HG03159 (cell line): ENCODE measurements at regions not wholly inside any gene's neighbourhood (a gene's known extent, or its start where the extent isn't known, plus 50 kb on each side); places are given as distances from the start of the nearest gene placed in this dataset.

Source experiments
- ATAC-seq: cut with Tn5 transposase; IDR thresholded peaks from one replicate; pipeline ENCODE4 v1.9.1; 2021; ENCODE audit warnings: mild to moderate bottlenecking, moderate library complexity; ENCODE audit not compliant: unreplicated experiment

- ATAC-seq: no peak
Observed at GRCh38 chr13:104286566-104287290, 1220.5 kb upstream of the SLC10A2 start.

GRCh38 chr13:104281910-104282309 is 1215.7 kb upstream of the SLC10A2 start:
- ATAC-seq: no peak

GRCh38 chr13:104270731-104271130 is 1204.5 kb upstream of the SLC10A2 start:
- no peak for ATAC-seq

- no peak for ATAC-seq
Observed at GRCh38 chr13:104267206-104267811, 1201.1 kb upstream of the SLC10A2 start.

DNA sequence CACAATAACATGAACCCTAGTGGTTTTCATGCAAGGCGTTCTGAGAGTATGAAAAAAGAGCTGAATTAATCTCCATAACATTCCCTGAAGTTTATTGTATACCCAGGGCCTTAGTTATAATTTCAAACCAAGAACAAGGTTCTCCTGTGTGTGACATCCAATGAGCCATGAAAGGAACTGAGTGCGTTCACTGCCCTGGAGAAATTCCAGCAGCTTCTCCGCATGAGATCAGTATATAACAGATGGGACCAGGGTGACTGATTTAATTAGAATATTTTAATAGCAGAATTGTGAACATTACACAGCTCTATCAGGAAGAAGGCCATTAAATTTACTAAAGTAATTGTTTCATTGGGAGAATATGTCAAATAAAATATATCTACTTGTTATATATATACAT is 1190.5 kb upstream of the SLC10A2 start:
- no peak for ATAC-seq

- ATAC-seq: no peak
Observed at GRCh38 chr13:104253063-104253680, 1187.0 kb upstream of the SLC10A2 start.

DNA sequence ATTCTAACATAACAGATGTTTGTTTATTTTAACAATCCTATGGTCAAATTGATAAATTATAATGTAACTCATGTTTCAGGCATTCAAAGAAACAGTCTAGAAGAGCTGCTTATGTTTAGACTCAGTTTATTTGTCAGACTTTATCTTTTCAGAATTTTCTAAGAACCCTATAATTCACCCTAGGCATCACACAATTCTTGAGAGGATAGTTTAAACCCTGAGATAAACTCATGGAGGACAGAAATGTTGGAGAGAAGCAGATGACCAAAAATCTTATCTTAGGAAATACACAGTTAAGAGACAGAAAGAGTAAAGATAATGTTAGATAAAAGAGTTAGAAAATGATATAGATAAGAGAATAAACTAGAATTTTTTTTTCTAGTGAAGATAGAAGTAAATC is 1185.7 kb upstream of the SLC10A2 start:
- no peak for ATAC-seq

- no peak for ATAC-seq
Observed at GRCh38 chr13:104246955-104247354, 1180.7 kb upstream of the SLC10A2 start.

DNA sequence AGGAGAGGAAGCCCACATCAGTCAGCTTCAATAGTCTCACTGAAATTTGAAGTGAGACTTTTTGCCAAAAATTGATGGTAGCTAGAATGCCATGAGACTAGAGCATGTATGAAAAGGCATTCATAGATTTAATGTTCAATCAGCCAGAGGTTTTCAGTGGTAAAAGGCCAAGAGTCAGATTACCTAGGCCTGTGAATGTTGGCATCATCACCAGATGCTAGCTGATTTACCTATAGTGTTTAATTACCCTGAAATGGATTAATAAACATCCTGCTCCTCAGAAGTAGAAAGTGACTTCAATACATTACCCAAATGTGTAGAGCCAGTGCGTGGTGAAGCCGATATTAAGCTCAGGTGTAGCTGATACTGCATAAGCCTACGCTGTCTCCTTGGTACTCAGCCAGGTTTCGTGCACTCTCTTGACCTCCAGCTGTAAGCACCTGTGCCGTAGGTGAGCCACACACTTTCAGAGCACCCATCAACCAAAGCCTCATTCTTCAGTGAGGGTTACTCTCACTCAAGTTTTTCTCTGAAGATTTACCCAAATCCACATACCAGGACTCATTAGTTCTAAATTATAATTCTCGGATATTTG is 1140.3 kb upstream of the SLC10A2 start:
- no peak for ATAC-seq

- no peak for ATAC-seq
Observed at GRCh38 chr13:104204177-104204576, 1138.0 kb upstream of the SLC10A2 start.

GRCh38 chr13:104198801-104199200 is 1132.6 kb upstream of the SLC10A2 start:
- ATAC-seq: no peak

GRCh38 chr13:104196611-104197010 is 1130.4 kb upstream of the SLC10A2 start:
- no peak for ATAC-seq

DNA sequence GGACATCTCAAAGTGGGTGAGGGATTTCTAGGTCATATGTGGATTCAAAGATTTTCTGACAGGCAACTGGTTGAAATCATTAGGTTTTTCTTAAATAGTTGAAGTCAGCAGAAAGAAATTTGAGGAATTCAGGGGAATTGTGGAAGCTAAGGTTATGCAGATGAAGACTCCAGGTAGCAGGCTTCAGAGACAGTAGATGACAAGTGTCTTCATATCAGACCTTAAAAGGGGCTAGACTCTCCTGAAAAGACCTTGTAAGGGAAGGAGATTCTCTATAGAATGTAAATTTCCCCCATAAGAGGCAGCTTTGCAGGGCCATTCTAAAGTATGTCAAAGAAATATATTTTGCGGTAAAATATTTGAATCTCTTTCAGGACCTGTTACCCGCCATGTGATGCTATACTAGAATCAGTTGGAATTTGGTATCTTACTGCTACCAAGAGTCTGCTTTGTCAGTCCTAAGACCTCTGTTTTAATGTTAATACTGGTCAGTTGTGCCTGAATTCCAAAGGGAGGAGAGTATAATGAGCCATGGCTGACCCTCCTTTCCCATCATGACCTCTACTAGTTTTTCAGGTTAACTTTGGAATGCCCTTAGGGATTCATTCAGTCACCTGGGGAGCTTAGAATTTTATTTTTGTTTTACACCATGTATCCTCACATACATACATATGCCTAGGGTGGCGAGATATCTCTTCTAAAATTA is 1115.5 kb upstream of the SLC10A2 start:
- ATAC-seq: no peak

DNA sequence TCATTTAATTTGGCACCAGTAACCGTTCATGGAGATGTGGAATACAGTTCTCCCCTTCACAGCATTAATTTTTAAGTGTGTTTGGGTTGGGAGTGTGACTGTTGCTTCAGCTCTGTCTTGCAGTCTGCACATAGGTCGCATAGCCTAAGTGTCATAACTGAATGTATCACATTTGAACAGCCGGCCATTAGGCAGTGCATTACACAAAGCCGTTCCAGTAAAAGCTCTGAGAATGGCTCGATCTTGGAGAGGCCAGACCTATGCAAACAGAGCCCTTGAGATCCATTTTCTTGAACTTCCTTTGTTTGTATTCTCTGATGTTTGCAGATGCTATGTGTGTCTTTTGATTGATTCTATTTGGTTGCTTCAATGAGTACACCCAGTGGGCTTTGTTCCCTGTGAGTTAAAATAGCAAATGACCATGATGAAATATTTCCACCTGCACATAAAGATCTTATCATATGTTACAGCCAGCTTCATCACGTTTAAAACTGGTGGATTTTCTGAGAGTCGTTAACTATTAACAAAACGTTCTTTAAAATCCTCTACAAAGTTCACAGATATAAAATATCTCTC is 1104.9 kb upstream of the SLC10A2 start:
- no peak for ATAC-seq

DNA sequence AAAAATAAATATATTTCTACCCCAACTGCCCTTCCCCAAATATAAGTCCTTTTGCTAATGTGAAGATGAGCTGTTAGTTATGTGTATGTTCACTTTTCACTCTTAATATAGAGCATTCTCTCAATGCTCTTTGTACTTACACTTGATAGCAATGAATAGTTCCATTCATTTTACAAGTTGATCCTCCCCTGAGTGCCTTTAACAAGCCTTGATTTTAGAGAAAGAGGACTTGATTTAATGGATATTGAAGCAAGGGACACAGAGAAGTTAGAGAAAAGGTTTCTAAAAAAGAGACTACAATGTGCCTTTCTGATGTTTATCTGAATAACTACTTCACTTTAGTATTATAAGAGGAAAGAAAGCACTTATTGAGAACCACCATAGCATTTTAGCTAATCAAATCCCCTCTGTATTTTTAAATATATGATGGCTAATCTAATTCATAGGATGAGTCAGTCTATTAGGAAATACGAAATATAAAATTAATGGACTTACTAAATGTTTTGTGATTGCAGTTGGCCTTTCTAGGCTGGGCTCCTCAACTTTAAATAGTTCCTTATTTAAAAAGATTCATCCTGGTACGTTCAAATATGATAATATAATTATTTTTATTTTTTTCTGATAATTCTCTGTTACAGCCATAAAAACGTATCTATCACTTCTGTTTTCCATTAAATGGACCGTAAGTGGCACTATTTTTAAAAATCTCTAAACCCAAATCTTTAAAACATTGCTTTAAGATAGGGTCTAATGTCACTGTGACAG is 1097.8 kb upstream of the SLC10A2 start:
- no peak for ATAC-seq

DNA sequence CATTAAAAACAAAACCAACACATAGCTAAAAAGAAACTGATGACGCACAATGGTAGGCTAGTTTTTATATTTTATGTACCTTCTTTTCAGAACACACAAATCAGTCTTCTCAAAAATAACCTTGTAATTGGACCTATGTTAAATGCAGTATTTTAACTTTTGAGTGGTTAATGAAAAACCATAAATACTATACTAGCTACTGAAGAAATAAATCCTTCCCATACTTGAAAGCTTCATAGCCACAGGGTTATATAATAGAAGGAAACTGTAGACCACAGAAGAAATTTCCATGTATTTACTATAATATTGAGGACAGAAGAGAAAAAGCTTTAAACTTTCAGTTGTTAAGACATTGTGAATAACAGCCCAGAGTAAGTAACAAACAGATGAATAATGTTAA is 1094.3 kb upstream of the SLC10A2 start:
- no peak for ATAC-seq

DNA sequence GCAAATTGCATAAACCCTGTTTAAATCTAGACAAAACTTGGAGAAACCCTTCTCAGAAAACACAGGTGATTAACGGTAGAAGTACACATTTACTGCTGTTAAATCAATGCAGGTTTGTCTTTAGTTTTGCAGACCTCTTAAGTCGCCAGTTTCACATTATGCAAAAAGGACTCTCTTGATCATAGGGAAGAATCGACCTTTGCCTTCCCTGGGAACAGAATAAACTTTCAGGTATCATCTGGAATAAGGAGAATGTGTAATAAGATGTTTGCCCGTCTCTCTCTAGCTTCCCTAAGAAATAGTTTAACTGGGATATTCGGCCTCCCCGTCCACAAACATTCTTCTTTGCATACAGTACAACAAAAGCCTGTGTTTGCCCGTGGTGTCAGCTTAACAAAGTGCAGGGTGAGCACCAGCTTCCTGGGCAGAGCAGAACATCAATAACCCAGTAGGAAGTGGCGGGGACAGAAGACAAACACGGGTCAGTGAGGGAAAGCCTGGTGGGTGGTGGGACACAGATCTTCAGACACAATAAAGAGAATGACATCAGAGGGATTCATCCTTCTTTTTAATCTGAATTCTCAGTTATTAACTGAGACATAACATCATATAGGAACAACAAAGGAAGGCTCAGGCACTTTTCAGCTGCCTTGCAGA is 1077.7 kb upstream of the SLC10A2 start:
- no peak for ATAC-seq

DNA sequence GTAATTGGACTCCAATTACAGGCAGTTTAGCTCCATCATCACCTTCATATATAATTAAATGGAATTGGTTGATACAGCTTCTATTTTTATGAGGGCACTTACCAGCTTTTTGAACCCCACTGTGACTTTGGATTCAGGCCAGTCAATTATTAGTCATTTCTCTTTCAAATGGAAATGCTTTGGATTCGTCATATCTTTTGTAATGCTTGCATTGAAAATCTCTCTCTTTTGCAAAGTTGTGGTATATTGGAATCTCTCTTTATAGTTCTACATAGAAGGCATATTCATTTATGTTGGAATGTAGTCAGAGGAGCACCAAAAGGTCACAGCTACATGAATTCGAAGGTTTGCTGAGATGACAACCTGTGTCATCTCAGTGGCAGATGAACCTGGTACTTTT is 1074.3 kb upstream of the SLC10A2 start:
- ATAC-seq: no peak

GRCh38 chr13:104137416-104137815 is 1071.2 kb upstream of the SLC10A2 start:
- no peak for ATAC-seq

GRCh38 chr13:104132849-104133248 is 1066.6 kb upstream of the SLC10A2 start:
- no peak for ATAC-seq
